ENCODE measurements at regions not wholly inside any gene's neighbourhood (a gene's known extent, or its start where the extent isn't known, plus 50 kb on each side); places are given as distances from the start of the nearest gene placed in this dataset.

- no peak for DNase-seq
Observed at GRCh38 chr12:123077298-123078119, 73.4 kb downstream of the PITPNM2 start.

- DNase-seq: no peak
Observed at GRCh38 chr12:123076604-123077297, 74.1 kb downstream of the PITPNM2 start.

DNA sequence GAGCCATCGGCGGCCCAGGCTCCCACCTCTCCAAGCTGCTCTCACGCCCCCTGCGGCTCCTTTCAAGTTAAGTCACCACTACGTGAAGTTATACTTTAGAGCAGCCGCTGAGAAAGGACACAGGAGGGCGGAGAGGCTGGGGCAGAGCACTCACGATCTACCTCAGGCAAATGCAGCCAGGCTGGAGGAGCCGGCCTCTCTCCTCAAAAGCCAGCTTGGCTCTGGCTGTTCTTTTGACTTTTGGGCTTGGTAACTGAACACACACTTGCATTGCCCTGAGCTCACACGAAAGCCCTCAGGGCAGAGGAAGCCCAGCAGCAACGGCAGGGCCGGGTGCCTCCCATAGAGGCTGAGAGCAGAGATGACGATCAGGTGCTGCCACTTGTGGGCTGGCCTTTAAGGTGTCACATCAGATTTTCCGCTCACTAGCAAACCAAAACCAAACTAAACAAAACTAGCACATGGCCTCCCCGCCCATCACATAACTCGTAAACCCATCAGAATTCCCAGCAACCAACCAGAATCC is 75.2 kb downstream of the PITPNM2 start:
- DNase-seq: no peak

- DNase-seq: no peak
Observed at GRCh38 chr12:123075087-123075645, 75.7 kb downstream of the PITPNM2 start.

- no peak for DNase-seq
Observed at GRCh38 chr12:123073962-123074801, 76.7 kb downstream of the PITPNM2 start.

GRCh38 chr12:123073292-123073691 is 77.6 kb downstream of the PITPNM2 start:
- DNase-seq: no peak

DNA sequence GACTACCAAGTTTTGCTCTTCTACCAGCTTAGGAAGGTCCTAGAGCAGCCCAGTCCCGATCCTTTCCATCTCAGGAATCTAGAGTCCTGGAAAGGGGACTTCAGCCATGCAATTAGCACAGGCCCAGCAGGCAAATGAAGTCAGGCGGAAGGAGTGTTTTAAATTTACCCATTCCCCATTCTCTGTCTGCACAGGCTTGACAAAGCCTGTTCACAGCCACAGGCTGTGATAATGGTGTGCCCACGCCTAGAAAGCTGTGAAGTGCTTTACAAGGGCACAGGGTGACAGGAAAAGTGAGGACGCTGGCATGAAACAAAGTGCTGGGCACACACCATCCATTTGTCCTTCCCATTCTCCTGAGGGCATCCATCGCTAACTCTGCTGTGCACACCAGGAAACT is 79.0 kb downstream of the PITPNM2 start:
- no peak for DNase-seq

DNA sequence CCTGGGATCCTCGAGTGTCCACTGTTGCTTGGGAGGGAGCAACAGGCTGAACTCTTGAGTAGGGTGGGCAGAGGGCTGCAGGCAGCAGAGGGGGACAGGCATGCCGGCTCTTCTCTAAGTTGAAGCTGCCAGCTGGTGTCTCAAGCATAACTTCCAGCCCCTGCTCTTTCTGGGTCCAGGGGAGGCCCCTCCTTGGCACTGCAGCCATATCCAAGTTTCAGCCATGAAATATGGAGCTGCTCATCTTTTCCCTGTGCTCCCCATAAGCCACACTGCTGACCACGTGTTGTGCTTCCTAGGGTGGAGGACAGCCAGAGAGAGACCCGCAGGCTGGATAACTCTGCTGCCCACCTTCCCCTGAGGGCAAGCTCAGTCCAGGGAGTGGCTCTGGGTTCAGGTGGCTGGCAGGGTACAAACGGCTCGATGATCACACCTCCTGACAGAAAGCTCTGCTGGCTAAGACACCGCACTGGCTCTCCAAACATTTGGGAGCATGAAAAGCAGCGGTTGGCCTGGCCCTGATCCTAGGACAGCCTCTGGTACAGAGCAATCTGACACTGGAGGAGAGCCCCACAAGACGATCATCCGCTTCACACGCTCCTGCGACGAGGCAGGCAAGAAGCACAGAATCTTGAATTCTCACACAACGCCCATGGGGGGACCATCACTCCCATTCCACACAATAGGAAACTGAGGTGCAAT is 79.6 kb downstream of the PITPNM2 start:
- no peak for DNase-seq

DNA sequence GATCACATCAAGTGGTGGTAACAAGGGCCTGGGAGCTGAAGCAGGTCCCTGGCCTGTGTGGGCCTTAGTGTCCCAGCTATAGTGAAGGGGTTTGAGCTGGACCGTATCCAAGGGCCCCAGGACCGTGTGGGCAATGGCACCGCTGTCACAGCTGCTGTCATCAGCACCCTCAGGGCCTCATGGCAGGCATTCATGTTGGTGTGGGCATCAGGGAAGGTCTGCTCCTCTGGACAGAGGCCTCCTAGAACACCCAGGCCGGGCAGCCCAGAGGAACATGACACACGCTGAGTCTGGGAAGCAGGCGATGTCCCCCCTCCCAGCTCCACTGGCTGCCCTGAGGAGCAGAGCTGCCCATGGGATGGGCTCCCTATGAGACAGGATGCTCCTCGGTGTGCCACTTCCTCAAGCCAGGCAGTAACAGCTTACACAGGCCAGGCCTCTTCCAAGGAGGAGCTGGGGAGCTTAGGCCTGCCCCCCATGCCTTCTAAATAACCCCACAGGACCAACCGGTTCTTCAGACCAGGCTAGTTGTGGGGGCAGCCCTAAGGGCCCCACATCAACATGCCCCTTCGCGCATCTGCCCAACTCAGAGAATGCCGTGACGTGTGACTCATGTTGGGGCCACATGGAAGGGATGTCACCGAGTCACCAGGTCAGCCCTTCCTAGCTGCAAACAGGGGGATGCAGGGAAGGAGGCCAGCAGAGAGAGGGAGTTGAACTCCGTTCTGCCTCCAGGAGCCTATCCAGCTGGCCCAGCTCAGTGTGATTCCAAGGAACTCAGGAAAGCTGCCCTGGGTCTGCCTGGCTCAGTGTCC is 80.4 kb downstream of the PITPNM2 start:
- DNase-seq: no peak

- DNase-seq: no peak
Observed at GRCh38 chr12:123069436-123070266, 81.2 kb downstream of the PITPNM2 start.

DNA sequence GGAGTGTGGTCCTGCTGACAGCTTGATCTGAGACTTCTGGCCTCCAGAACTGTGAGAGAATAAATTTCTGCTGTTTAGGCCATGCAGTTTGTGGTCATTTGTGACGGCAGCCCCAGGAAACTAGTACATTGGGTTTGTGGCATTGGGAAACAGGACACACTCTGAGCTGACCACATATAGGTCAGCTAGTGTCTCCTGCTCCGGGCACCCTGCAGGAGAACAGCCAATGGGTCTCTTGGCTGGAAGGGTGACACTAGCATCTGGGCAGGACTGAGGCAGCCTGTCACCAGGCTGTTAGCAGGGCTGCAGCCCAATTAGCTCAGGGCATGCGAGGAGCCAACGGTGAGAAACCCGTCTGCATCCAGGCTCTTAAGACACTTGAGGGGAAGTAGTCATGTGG is 83.2 kb downstream of the PITPNM2 start:
- no peak for DNase-seq

DNA sequence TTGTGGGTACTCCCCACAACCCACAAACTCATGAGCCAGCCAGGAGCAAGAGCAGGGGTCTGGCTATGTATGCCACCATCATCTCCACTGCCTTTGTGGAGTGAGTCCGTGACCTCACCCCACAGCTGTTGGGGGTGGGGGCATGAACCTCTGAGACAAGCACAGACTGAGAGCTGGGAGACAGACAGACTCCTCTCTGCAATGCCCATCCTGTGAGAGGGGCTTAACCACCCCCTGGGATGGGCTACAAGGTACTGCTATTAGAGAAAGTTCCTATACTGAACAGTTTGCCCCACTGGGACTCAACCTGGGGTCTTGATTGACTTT is 84.5 kb downstream of the PITPNM2 start:
- no peak for DNase-seq

DNA sequence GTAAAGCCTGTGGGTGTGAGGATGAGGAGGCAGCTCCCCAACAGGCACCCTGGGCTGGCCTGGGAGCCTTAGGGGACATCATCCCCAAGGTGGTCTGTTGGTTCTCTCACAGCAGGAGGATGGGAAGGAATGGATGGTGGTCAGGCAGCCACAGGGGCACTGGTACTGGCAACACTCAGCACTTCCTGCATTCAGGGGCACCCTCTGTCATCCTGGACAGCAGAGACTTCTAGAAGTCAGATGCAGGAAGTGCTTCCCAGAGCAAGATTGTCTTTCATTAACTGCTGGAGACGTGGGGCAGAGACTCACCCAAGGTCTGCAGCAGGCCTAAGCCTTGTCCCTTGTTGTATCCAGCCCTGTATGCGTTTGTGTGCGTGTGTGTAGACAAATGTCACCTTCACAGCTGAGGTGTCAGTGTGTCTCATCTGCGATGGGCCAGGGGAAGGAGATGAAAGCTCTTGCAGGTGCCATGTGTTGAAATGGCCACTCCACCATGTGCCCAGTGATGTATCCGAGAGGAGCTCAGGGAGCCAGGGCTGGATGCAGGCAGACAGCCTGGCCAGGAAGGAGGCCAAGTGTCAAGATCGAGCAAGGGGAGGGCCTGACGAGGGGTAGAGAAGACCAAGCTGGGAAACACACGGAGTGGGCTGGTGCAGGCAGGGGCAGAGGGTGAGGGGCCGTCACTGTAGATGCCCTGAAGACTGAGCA is 85.1 kb downstream of the PITPNM2 start:
- DNase-seq: no peak

DNA sequence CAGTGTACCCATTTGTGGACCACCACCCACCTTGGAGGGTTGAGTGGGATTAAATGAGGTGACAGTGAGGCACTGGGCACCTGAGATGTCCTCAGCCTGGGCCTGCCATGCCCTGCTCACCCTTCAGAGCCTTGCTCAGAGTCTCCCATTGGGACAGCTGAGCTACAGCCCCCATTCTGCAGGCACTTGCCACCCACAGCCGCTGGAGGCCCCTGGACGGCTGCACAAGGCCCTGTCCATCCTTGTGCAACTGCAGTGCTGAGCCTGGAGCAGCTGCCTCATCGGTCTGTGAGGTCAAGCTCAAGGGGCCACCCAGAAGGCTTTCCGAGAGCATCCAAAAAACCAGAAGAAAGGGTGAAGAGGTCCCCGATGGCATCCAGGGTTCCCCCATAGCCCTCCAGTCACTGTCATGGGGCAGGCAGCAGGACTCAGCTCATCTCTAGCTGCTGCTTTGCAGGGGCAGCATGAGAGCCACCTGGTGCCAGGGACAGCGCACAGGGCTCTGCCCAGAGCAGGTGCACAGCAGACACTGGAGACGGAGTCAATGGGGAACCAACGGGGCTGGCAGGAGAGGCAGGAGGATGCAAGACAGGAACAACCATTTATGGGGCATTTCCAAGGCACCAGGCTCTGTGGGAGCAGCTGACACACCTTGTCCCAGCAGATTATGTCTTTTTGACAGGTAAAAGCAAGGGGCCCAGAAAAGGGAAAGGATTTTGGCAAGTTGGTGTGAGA is 84.6 kb downstream of the ARL6IP4 start:
- no peak for DNase-seq

DNA sequence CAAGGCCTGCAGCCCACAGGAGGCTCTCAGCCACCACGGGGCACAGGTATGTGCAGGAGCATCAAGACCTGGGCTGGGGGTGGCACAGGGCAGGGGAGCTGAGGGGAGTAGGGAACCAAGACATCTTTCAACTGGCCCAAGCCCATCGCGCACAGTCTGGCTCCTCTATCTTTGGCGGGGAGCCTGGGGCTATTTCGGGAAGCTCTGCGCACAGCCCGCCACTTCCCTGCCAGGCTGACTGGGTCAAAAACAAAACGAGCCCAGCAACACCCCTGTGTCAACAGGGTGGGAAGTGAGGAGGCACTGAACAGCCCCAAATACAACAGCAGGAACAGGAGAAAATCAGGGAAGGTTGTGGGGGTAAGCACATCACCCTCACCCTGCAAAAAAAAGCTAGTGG is 83.9 kb downstream of the ARL6IP4 start:
- no peak for DNase-seq

DNA sequence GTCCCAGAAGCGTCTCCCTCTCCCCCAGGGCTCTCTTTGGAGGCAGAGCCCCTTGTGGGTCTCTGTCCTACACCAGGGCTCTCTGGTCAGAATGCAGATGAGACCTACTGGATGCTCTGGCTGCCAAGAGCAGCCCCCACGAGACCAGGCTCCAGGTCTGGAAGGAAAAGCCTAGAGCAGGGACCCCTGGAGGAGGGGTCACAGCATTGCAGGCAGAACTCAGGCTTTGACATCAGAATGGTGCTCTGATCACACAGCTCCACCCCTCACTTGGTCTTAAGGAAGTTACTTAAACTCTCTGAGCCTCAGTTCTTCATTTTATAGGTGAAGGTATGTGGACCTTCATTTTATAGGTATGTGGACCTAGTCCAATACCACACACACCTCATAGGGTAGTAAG is 83.1 kb downstream of the ARL6IP4 start:
- no peak for DNase-seq

GRCh38 chr12:123062681-123063486 is 82.4 kb downstream of the ARL6IP4 start:
- DNase-seq: no peak

Measured in NCI-H1930 (cell line).